Stimulated activated CD4-positive, alpha-beta T cell treated with anti-CD3 and anti-CD28 coated beads, Interleukin-4, amount 100 ng/mL, for 24 hours (primary cell): ENCODE measurements at regions not wholly inside any gene's neighbourhood (a gene's known extent, or its start where the extent isn't known, plus 50 kb on each side); places are given as distances from the start of the nearest gene placed in this dataset.

Experiments
- DNase-seq: peaks from one replicate; pipeline ENCODE4 v3.0.0-alpha.2; 2020

DNA sequence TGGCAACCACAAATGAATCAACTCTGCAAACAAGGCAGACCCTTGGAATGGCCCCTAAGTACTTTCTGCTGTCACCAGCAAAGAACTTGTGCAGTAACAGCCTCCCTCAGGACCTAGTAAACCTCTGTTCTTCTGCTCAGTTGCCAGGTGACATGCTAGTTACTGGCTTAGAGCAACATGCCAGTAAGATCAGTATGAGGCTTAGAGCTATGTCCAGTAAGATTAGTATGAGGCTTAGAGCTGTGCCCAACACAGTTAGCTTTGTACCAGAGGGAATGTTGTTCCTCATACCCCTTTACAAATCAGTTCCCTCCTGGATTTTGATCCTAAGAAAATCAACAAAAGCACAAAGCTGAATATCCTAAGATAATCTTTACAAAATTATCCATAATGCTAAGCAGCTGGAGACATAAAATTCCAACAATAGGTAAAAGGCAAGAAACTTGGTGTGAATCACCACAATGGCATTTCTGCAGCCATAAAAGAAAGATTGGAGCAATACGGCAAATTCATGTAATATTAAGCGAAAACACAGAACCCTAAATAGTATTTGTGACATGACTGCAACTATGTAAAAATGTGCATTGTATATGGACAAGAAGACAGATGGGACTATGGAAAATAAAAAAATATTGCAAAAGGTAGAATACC lies 107.3 kb upstream of the LPP start:
- DNase-seq, result no peak

DNA sequence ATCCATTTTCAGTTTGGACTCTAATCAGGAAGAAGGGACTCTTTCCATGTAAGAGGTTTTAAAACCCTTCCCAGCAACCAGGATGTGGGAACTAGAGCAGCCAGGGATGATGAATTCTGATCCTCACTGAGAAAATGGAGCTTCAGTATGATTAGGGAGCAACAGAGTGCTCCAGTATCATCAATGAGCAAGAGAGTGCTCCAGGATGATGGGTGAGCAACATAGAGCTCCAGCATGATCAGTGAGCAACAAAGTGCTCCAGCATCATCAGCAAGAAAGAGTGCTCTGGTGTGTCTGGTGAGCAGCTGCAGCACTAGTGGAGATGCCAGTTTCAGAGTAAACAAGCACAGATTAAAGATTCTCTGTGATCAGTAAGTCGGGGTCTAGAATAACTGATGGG lies 106.4 kb upstream of the LPP start:
- DNase-seq, result no peak

GRCh38 chr3:188049606-188050530 lies 104.1 kb upstream of the LPP start:
- DNase-seq, result peak; percentile 15

- DNase-seq, result no peak
Measured at GRCh38 chr3:188051801-188052168, 102.2 kb upstream of the LPP start.

GRCh38 chr3:188052169-188053035 lies 101.6 kb upstream of the LPP start:
- DNase-seq, result no peak

- DNase-seq, result no peak
Measured at GRCh38 chr3:188053036-188053340, 101.0 kb upstream of the LPP start.

DNA sequence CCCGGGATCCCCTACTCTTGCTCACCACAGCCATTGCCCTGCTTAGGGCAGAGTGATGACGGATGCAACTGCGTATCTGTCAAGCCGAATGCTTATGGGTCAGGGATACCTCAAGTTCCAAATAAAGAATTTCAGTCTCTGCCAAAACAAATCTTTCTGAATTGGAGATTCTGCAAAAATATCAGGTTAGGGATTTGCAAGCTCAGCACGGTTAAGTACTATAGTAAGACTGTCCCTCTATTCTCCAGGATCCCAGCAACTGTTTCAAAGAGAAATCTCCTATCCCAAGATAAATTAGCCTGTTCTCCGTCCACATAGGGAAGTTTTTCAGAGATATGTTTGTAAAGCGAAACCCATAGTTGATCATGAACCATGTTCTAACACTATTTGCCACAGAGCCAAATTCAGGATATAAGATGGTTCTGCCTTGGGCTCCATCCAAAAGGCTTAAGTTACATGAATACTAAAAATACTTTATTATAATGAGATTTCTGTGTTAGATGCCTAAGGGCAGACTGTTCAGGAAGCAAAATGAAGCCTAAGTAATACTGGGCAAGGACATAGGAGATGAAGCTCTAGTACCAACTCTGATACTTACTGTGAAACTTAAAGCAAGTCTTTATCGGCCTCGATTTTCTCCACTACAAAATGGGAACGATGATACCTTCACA lies 100.1 kb upstream of the LPP start:
- DNase-seq, result no peak

- DNase-seq, result no peak
Measured at GRCh38 chr3:188054541-188054940, 99.4 kb upstream of the LPP start.

DNA sequence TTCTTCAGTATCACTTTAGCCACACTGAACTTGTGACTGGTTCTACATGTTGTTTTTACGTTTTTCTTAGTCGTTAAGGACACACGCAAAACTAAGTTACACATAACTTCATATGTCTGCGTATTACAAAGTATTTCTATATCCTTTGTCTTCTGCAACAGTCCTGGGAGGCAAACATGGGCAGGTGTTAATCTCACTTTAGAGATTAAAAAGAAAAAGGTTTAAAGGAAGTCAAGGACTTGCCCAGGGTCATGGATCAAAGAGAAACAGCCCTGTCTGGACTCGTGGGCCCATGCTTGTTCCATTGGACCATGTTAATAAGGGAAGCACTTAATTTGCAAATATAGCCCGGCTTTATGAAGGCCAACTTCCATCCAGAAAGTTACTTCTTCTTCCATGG lies 98.6 kb upstream of the LPP start:
- DNase-seq, result no peak

DNA sequence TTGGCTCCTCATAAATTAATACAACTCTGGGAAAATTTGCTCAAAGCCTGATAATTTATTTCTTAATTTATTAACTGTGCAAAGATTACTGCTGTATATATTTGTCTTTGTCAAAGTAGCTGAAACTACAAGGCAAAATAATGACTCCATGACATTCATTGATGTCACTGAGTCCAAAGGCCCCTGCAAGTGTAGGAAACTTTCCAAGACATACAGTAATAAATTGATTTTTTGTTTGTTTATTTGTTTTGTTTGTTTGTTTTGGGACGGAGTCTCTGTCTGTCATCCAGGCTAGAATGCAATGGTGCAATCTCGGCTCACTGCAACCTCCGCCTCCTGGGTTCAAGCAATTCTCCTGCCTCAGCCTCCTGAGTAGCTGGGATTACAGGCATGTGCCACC lies 96.8 kb upstream of the LPP start:
- no peak for DNase-seq

DNA sequence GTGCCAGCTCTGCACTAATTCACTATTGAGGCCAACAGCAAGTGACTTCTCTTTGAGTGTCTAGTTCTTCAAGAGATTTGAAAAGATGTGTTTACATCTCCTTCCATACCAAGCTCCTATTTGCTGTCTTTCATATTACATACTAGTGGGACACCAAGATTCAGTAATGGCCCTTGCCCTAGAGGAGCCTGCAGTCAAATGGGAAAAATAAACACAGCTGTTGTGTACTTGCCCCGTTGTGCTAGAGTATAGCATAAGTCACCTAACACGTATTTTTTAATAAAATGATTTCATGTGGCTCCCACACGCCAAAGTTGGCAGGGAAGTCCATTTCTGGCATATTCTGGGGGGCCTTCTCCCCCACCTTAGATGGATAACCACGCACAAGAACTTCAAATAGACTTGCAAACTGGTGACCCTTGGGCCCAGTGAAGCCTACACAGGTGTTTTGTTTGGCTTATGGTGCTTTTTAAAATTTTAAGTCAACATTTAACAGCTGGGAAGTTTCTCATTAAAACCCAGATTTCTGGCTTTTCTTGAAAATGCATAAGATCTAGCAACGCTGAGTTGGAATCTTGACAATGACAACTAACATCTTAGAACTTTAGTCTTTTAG lies 95.3 kb upstream of the LPP start:
- DNase-seq, result no peak

DNA sequence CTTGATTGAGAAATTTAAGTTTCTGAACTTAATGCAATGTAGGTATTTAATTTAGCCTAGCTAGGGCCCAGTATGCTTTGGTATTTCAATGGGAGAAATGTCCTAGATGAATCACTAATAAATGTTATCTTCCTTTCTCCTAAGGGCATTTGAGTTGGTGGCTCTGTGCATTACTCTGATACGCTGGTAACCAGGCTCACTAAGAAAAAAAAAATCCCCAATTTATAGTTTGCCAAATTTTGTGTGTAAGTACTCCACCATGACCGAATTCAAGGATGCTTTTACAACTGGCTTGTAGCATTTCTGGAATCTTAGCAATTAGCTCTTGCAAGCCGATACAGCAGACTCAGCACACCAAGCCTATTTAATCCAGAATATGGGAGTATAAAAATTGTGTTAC lies 94.6 kb upstream of the LPP start:
- no peak for DNase-seq

DNA sequence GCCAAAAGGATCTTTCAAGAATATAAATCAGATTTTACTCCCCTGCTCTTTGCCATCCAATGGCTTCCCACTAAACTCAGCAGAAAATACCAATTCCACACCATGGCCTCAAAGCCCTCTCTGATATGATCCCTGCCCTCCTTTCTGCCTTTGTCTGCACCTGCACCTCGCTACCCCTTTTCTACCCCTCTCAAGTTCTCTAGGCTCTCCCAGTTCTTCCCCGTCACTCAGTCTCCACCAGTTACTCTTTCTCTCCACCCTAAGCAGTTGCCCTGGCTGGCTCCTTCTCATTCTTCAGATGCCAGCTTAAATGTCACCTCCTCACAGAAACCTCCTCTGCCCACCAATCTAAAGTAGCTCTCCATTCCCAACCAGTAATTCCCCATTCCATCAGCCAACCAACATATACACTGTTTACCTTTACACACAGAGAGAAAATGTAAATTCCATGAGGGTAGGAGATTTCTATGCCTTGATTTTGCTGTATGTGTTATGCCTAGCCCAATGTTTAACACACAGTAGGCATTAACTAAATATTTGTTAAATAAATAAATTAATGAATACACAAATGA lies 93.6 kb upstream of the LPP start:
- no peak for DNase-seq

- peak; percentile 68 for DNase-seq
Measured at GRCh38 chr3:188060840-188061544, 93.0 kb upstream of the LPP start.

GRCh38 chr3:188062216-188062615 lies 91.7 kb upstream of the LPP start:
- no peak for DNase-seq

DNA sequence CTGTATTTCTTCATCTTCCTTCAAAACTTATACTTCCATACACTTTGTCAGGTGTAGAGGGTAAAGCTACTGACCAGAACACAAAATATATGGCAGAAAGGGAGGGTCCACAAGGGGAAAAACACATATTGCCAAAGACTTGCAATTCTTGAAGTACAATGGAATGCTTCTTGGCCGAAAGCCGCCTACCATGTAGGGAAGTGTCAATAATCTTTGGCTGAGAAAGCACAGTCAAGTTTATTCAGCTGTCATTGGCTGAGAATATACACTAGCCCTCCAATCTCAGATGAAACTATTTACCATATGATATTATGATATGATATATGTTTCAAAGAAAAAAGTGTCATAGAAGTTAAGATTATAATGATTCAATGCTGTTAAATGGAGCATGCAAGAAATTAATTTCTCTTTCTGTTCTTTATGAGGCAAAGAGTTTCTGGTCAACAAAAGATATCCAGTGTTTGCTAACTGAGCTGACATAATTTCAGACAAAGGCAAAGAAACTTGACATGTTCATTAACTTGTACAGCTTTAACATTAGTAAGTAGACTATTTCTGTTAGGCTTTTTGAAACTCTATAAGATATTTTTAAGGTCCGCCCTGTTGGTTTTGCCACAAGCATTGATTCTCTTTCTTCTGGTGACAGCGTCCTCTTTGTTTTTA lies 89.0 kb upstream of the LPP start:
- no peak for DNase-seq

DNA sequence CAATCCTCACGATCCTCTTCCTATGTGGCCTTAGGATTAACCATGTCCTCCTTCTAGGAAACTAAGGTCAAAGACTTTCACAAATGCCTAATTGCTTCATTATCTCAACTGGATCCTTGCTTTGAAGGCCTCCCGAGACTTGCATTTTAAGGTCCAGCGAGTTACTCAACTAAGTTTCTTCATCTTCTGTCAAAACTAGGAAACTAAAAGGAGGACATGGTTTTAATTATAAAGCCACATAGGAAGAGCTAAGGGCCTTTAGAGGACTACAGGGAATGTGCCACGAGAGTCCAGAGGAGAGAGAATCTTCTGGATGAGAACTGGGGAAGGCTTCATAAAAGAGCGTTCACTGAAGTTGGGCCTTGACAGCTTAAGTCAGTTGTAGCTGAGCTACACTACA lies 87.8 kb upstream of the LPP start:
- DNase-seq, result no peak

DNA sequence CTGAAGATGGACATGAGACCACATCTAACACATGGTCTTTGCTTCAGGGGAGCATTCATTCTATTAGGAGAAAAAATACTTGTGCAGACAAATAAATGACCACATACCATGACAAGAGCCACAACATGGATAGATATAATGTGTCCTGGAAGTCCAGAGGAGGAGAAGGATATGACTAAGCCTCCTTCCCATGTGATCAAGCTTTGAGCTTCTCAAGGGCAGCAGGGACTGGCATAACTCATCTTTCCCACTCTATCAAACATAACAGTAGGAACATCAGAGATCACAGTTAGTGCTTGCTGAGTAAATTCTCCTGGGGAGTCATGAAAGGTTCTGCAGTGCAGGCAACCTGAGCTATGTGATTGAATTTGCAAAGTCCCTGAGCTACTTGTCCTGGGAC lies 86.0 kb upstream of the LPP start:
- DNase-seq, result no peak

GRCh38 chr3:188068342-188068741 lies 85.6 kb upstream of the LPP start:
- DNase-seq, result no peak

- no peak for DNase-seq
Measured at GRCh38 chr3:188071636-188072035, 82.3 kb upstream of the LPP start.

- DNase-seq, result no peak
Measured at GRCh38 chr3:188076176-188076575, 77.8 kb upstream of the LPP start.
